ENCODE measurements at regions not wholly inside any gene's neighbourhood (a gene's known extent, or its start where the extent isn't known, plus 50 kb on each side); places are given as distances from the start of the nearest gene placed in this dataset.
"Not testable (repeated sequence)": the region's sequence is repeated elsewhere in the genome, so short reads cannot be mapped to it uniquely, and the experiment has no call there.

DNA sequence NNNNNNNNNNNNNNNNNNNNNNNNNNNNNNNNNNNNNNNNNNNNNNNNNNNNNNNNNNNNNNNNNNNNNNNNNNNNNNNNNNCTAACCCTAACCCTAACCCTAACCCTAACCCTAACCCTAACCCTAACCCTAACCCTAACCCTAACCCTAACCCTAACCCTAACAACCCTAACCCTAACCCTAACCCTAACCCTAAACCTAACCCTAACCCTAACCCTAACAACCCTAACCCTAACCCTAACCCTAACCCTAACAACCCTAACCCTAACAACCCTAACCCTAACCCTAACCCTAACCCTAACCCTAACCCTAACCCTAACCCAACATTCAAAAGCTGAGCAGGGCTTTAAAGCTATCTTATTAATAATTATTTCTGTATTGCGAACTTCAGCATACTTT is 182.5 kb upstream of the FAM20C start:
- not testable (repeated sequence) for DNase-seq

DNA sequence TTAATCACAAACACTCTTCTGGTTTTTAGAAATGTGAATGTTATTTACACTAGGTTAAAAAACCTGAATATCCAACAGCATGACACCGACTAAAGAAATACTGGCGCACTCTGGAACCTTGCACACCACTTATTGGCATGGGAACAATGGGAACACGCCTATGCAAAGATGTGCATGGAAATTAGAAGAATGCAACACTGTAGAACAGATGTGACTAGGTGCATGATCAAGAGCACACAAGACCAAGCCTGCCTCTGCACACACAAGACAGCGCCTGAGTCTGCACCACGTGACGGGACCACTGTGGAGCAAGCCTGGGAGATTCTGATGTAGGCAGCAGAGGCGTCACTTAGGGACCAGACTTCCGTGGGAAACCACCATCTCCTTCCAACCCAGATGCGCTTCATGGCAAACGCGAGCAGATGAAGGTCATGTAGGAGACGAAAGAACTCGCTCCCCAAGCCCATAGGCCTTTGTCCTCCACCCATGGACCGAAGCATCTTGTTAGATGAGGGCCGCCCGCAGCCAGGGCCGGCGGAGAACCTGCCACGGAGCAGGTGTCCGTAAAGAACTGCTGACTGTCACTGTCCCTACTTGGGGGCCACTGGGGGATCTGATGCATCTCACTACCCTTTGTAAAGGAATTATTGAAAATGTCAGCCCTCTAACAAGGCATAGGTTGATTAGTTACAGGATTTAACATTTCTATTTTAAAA is 159.6 kb upstream of the FAM20C start:
- not testable (repeated sequence) for DNase-seq

DNA sequence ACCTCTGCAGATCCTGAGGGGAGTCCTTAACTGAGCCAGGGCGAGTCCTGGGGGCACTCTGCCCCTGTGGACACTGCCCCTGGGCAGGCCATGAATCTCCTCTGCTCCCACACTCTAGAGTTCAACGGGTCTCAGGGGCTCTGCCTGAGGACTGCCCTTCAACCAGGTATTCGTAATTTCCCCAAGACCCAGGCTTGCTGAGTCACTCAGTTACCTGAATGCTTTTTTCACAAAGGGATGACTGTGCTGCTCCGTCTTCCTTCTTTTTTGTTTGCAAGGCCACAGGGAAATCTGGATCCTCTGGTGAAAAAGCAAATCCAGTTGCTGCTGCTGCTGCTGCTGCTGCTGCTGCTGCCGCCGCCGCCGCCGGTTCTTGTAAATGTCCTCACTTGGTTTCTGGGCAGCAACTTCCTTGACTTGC is 157.2 kb upstream of the FAM20C start:
- DNase-seq: not testable (repeated sequence)

DNA sequence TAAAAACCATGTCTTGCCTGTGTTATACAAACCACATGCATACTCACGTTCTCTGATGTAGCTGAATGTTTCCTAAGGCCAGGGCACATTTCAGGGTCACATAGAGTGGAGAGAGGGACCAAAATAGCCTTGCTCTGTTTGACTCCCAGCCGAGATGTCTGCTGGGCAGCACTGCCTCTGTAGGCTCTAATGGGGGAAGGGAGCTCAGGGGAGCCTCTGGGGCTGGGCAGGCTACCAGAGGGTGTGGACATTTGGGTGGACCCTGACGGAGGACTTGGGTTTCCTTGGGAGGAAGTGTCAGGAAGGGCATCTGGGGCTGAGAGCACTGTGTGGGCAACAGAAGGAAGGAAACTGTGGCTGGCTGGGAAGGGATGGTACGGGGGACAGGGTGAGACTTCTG is 155.8 kb upstream of the FAM20C start:
- DNase-seq: not testable (repeated sequence)

DNA sequence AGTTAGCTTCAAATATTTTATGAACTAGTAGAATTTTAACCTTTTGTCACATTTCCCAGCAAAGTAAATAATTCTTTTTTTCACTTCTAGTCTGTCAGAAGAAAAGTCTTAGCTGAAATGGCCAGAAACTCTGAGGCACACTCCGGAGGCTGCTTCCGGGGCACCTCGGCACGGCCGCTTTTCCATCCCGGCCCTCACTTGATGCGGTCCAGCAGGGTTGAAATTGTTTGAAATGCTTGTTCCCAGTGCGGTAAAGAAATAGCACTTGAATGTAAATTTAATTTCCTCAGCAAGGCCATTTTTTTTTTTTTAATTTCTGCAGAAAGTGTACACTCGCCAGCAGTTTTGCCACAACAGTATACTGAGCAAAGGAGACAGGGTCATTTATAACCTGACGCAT is 154.7 kb upstream of the FAM20C start:
- not testable (repeated sequence) for DNase-seq

DNA sequence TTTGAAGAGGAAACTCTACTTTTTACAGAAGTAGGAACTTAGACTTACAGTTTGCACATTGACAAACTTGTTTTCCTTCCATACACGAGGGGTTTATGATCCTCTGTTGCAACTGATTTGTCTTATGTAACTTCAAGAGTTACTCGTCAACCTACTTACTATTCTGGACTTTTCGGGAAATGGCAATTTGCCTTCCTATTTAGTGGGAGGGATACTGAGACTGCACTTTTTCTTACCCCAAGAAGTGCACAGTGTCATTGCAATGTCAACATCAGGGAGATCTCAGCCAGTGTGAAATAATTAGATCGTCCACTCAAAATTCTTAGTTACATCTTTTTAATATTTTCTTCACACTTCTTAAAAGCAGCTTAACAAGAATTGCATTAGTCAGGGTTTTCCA is 153.9 kb upstream of the FAM20C start:
- not testable (repeated sequence) for DNase-seq

DNA sequence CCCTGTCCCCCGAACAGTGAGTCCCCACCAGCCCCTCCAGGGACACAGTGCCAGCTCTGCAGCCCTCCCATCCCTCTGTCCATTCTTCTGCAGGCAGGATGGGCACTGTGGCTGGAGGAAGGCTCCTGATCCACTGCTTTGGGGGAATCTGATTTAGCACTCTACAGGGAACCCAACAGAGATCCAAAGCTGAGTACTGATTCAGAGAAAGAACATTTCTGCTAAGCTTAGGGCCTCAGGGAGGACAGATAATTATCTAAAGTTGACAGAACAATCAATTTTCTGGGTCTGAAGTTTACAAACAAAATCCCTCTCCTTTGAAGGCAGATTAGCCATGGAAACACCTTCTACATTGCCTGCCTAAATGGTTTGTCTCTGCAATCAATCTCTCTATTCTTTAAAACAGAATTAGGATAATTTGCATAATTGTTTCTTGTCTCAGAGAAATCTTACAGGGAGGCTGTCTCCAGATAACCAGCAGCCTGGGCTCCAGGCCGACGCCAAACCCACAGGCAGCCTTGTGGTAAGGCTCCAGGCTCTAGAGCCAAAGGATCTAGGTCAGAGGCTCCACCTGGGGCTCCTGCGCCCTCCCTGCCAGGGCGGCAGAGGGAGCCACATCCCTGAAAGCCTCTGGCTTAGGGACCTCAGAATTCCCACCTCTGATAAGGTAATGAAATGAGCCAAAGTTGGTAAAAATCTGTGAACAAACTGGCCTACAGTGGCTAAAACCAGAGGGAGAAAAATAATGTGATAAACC is 152.2 kb upstream of the FAM20C start:
- not testable (repeated sequence) for DNase-seq

DNA sequence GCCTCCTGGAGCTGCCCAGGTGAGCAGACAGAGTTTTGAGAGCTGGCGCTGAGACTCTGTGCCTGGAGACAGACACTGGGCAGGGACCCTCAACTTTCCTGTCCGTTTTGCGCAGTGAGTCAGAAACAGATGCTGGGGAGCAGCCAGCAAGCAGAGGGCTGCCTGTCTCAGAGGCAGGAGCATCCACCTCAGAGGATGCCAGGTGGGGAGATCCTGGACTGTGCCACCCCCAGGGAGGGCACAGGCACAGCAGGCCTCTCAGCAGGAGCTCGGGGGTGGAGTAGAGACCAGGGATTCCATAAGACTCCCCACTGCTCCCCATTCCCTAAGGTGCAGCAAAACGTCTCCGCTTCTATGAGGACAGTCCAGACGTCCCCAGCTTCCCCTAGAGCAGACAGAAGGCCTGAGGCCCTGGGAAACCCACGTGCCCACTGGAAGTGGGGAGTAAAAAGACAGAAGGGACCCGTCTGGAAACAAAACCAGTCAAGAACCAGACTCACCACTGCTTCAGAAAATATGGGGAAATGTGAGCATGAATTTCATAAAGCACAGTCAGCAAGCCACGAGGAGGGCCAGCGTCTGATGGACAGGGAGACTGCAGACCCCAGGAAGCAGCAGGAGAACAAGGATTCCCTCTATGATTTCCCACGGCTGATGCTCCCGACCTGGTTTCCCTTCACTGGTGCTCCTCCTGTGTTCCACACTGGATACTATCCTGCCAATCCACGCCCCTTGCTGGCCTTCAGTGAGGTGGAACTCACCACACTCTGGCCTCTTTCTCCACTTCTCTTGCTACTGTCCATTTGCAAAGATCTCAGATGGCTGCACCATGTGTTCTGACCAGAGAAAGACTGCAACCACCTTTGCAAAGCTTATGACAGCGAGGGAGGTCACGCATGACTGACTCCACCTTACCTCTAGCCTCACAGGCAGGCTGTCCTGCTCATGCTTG is 151.3 kb upstream of the FAM20C start:
- DNase-seq: no peak

DNA sequence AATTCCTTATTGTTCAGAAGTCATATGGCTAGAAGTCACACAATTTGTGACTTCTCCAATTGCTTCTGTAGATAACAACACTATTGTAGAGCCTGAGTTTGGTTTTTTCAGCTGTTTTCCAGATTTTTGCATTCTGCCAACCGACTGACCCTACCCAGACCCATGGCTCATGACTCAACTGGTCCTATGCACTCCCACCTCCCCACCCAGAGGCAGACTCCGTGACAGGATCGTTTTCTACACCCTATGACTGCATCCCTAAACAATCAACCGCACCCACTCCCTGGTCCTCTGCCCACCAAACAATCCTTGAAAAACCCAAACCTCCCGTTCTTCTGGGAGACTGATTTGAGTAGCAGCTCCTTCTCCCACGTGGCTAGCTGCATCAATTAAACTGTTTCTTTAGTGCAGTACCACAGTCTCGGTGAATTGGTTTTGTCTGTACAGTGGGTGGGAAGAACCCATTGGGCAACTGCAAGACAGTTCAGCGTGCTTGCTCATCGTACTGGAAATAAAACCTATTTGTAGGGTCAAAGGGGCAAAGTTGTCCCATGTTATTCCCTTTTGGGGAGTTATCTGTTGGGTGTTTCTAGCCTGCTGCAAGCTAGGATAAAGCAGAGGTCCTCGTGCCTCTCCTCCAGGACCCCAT is 150.3 kb upstream of the FAM20C start:
- DNase-seq: no peak

DNA sequence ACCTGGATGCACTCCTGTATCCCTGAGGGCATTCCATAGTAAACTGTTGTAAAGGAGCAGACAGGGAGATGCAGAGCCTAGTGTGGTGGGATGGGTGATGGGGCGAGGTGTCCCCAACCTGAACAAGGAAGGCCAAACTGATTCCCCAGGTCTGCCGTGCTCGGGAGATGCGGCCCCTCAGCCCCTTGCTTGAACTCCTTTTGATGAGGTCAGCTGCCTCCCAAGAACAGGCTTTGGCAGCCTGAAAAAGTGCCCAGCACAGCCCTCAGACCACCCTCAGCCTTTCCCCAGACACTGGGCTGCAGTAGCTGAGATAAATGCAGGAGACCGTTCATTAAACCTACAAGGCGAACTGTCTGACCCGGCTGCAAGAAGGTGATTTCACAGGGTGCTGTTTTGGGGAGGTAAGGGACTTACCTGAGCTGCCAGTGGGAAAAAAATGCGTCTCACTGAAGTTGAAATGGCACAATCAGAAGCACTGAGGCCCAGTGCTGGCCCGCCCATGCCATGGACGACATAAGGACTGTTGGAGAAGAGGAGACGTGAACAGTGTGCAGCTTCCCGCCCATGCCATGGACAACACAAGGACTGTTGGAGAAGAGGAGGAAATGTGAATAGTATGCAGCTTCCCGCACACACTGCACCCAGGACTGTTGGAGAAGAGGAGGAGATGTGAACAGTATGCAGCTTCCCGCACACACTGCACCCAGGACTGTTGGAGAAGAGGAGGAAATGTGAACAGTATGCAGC is 148.4 kb upstream of the FAM20C start:
- no peak for DNase-seq

DNA sequence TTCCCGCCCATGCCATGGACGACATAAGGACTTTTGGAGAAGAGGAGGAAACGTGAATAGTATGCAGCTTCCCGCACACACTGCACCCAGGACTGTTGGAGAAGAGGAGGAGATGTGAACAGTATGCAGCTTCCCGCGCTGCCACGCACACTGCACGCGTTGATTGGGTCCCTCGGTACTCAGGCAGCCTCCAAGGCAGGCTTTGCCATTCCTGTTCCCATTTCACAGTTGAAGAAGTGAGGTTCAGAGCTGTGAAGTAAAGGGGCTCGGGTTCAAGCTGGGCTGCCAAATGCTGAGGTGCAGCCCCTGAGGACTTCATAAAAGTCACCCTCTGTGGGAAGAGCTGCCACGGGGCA is 147.9 kb upstream of the FAM20C start:
- no peak for DNase-seq

DNA sequence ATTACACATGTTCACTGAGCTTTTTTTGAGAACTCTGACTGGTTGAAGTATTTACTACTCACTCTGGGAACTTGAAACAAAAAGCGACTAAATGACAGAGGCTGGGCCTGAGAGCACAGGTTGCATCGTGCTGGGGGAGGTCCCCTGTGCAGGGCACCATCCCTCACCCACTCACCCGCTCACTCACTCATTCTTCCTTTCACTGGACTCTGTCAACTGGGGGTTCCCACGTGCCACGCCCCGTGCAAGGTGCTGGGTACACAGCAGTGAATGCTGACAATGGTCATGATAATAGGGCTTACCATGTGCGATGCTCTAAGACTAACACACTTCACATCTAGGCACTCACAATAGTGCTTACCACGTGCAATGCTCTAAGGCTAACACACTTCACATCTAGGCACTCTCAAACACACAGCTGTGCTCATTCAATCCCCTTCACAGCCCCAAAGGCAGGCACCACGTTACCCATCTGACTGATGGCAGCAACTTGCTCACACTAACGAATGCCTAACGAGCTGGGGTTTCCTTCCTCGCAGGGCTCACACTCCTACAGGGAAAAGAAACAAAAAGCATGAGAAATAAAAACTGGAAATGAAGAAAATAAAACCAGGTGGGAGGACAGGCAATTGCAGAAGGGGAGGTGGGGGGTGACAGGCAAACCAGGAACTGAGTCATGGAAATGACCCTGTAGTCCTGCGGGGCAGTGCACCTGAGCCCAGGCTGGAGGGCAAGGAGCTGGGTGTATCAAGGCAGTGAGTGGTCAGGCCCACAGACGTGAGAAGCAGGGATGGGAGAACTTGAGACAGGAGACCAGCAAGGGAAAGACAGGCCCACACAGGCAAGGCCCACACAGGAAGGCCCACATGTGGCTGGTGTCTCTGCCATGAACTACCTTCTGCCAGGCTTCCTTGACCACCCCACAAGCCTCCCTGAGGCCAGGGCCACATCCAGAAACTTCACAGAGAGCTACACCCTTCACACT is 147.0 kb upstream of the FAM20C start:
- no peak for DNase-seq

DNA sequence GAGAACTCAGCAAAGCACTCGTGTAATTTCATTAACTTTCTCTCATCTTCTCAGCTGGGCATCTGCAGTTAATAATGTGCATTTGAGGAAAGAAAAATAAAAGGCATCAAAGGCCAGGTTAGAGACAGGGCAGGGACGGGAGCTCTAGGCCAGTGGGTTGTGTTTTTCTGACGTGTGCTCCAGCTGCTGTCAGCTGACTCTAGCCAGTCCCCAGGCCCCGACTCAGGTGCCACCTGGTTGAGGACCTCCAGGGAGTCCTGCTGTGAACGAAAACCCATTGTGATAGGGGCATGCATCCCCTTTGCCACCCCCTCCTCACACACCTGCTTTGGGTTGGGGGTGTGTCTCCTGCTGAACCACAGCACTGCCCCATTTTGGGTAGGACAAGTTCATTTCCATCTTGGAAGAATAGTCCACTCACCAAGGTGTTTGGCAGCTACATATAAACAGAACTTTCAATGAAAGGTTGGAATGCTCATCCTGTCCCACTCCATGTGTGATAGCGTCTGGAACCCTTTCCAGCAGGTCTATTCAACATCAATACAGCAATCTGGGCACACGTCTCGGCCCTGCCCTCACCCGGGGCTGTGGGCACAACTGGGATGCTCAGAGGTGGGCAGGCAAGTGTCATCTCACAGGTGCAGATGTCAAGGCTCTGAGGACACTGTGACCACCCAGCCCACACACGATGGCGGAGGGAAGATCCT is 146.1 kb upstream of the FAM20C start:
- DNase-seq: no peak

DNA sequence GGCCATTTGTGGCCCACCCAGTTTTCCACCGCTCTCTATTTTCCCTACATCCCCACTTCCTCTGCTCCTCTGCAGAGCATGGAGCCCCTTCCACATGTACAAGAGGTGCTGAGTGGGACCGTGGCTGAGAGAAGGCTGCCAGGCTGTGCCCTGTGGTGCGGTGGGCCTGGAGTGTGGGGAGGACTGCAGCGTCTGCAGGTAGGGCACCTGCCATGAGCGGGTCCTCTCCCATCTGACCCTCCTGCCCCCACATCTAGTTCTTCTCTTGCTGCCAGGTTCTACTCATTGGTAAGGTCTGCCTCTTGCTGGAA is 145.6 kb upstream of the FAM20C start:
- DNase-seq: no peak

DNA sequence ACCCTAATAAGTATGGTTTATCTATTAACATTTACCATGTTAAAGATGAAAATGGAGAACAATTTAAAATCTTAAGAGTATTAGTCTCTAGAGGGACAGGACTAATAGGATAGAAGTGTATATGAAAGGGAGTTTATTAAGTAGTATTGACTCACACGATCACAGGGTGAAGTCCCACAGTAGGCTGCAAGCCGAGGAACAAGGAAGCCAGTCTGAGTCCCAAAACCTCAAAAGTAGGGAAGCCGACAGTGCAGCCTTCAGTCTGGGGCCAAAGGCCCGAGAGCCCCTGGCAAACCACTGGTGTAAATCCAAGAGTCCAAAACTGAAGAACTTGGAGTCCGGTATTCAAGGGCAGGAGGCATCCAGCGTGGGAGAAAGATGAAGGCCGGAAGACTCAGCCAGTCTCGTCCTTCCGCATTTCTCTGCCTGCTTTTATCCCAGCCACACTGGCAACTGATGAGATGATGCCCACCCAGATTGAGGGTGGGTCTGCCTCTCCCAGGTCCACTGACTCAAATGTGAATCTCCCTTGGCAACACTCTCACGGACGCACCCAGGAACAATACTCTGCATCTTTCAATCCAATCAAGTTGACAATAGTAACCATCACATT is 140.8 kb upstream of the FAM20C start:
- no peak for DNase-seq

DNA sequence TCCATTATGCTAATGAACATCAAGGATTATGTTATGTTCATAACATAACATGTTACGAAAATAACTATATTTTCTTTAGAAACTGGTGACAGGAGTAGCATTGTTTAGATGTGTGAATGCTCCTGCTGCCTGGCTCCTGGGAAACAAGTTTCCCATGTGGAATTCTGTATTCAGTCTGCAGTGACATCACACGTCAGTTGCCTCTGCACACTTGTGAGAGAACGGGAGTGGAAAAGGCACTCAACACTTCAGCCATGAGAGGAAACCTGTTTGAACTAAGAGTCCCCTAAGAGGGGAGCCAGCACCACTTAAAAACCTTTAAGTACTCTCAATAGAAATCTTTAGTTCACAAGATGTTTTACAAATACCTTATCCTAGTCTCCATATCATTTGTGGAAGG is 140.3 kb upstream of the FAM20C start:
- no peak for DNase-seq

DNA sequence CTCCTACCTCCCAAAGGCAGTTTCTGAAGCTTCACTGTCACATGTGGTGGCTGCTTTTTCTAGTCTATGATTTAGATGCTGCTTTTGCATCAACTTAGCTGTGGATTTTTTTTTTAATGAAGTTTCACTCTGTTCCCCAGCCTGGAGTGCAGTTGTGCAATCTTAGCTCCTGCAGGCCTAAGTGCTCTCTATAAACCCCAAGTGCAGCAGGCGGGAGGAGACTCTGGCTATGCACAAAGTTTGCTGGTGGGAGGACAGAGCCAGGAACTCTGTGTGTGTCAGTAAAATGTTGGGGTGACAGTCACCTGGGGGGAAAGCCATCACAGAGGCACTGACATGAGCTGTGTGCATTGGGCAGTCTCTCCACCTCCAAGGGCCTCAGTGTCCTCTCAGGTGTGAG is 138.8 kb upstream of the FAM20C start:
- DNase-seq: no peak

DNA sequence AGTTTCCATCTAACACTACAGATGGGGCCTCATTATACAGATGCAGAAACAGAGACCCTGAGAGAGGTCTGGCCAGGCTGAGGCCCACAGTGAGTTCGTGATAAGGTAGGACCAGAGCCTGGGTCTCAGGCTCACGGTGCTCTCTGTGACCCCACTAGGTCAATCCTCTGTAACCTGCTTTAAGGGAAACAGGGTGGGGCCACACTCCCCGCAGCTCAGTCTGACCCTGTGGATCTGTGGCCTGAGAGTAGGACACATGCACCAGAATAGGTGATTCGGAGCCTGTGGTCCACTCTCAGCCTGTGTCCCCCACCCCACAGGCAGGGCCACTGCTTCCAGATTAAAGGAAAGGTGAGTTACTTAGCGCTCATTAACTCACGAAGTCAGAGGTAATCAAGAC is 137.8 kb upstream of the FAM20C start:
- DNase-seq: no peak

DNA sequence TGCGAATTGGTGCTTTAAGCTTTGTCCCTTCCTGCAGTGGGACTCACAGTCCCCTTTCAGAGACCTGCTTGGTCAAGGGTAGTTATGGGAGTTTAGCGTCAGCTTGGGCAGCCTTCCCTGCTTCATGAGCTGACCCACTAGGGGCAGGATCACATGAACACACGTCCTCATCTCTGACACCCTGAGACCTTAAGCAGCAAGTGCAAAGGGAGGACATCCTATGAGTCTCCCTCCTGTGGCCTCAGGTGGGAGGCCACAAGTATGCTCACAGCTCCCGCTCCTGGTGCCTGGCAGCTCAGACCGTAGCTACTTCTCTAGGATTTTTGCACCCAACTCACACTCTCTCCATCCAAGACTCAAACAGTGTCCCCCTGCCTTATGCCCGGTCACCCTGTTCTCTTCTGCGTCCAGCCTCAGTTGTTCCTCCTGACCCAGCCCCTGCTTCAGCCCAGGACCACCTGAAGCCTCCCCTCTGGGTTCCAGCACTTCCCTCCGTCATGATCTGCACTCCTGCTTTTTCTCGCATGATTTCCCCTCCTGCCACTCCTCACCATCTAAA is 136.6 kb upstream of the FAM20C start:
- DNase-seq: no peak

All from EL (cell line).